Smooth muscle cell (in vitro differentiated cells): ENCODE measurements at regions not wholly inside any gene's neighbourhood (a gene's known extent, or its start where the extent isn't known, plus 50 kb on each side); places are given as distances from the start of the nearest gene placed in this dataset.

Experiments used
- DNase-seq: peaks from one replicate; lab custom pipeline; 2025; ENCODE audit not compliant: unreplicated experiment; lab: John Stamatoyannopoulos, UW
- H2AFZ ChIP-seq: fragments of 200-600 bp; sonication (generic); 2 replicates; pipeline ENCODE4 v1.6.0; 2016; ENCODE audit warnings: antibody characterized with exemption, low read depth, mild to moderate bottlenecking
- H3F3A ChIP-seq: fragments of 200-600 bp; sonication (generic); 2 replicates; pipeline ENCODE4 v1.6.0; 2017; ENCODE audit warnings: antibody characterized with exemption, low read depth
- H3K27ac ChIP-seq: fragments of 200-600 bp; sonication (generic); 2 replicates; pipeline ENCODE4 v1.5.1; 2016; ENCODE audit warnings: low read depth, mild to moderate bottlenecking
- H3K27me3 ChIP-seq: fragments of 200-600 bp; sonication (generic); 2 replicates; pipeline ENCODE4 v1.6.1; 2016; ENCODE audit warnings: low read depth, mild to moderate bottlenecking
- H3K36me3 ChIP-seq: fragments of 200-600 bp; sonication (generic); 2 replicates; pipeline ENCODE4 v1.5.1; 2016; ENCODE audit warnings: low read depth
- H3K4me1 ChIP-seq: fragments of 200-600 bp; sonication (generic); 2 replicates; pipeline ENCODE4 v1.5.1; 2016; ENCODE audit warnings: low read depth
- H3K4me2 ChIP-seq: fragments of 200-600 bp; sonication (generic); 2 replicates; pipeline ENCODE4 v1.6.0; 2016; ENCODE audit warnings: mild to moderate bottlenecking
- H3K4me3 ChIP-seq: fragments of 200-600 bp; sonication (generic); 2 replicates; pipeline ENCODE4 v1.5.1; 2016; ENCODE audit warnings: mild to moderate bottlenecking
- H3K79me2 ChIP-seq: fragments of 200-600 bp; sonication (generic); 2 replicates; pipeline ENCODE4 v1.6.0; 2016; ENCODE audit warnings: low read depth, mild to moderate bottlenecking
- H3K9ac ChIP-seq: fragments of 200-600 bp; sonication (generic); 2 replicates; pipeline ENCODE4 v1.6.0; 2016; ENCODE audit warnings: low read depth
- H3K9me3 ChIP-seq: fragments of 200-600 bp; sonication (generic); replicated peaks from 2 replicates; pipeline ENCODE4 v1.5.1; 2016; ENCODE audit warnings: low read depth
- H4K20me1 ChIP-seq: fragments of 200-600 bp; sonication (generic); 2 replicates; pipeline ENCODE4 v1.6.0; 2016; ENCODE audit warnings: low read depth
- CTCF ChIP-seq: fragments of 200-600 bp; sonication (generic); IDR thresholded peaks from 2 replicates; pipeline ENCODE4 v1.5.1; 2017; ENCODE audit warnings: borderline replicate concordance, mild to moderate bottlenecking, antibody characterized with exemption; ENCODE audit not compliant: insufficient read depth, poor library complexity, severe bottlenecking
- WGBS: methylation state at CpG from one replicate; pipeline ENCODE4 v1.1.7; 2016; ENCODE audit warnings: low lambda C conversion rate; 5-methylcytosine and 5-hydroxymethylcytosine counted together

- 79% methylated on average over 15 of the region's 15 CpGs for WGBS
- H3K79me2 ChIP-seq: no peaks in the 10 kb centered on the region
- no peaks in the 10 kb centered on the region for H3K36me3 ChIP-seq
- no peak overlapping the region for H3K4me3 ChIP-seq
- no peaks in the 10 kb centered on the region for H3K4me1 ChIP-seq
- no peak for DNase-seq
- H4K20me1 ChIP-seq: no peaks in the 10 kb centered on the region
- no peak overlapping the region for H3K4me2 ChIP-seq
- no peaks in the 10 kb centered on the region for H3F3A ChIP-seq
- H2AFZ ChIP-seq: no peak overlapping the region
- H3K9ac ChIP-seq: no peak overlapping the region
- peaks cover 4% of the 10 kb centered on the region for H3K27me3 ChIP-seq
- H3K27ac ChIP-seq: no peak overlapping the region
- no peak for TF ChIP-seq CTCF
- no peaks in the 10 kb centered on the region for H3K9me3 ChIP-seq
Measured at GRCh38 chr16:73792199-73793020, 504.2 kb upstream of the PSMD7 start.

GRCh38 chr16:73781297-73781696 is 515.3 kb upstream of the PSMD7 start:
- no peaks in the 10 kb centered on the region for H4K20me1 ChIP-seq
- TF ChIP-seq CTCF: no peak

GRCh38 chr16:73778887-73779286 is 517.7 kb upstream of the PSMD7 start:
- H3K9me3 ChIP-seq: no peaks in the 10 kb centered on the region
- no peak overlapping the region for H3K4me3 ChIP-seq
- H2AFZ ChIP-seq: no peak overlapping the region
- TF ChIP-seq CTCF: no peak
- no peaks in the 10 kb centered on the region for H3K36me3 ChIP-seq
- H3K27me3 ChIP-seq: no peaks in the 10 kb centered on the region
- no peaks in the 10 kb centered on the region for H3K79me2 ChIP-seq
- no peak overlapping the region for H3K4me2 ChIP-seq
- no peaks in the 10 kb centered on the region for H3K4me1 ChIP-seq
- H4K20me1 ChIP-seq: no peaks in the 10 kb centered on the region
- H3K27ac ChIP-seq: no peak overlapping the region
- no peak overlapping the region for H3K9ac ChIP-seq
- no peak for DNase-seq
- WGBS: 95% methylated on average over 5 of the region's 5 CpGs
- no peaks in the 10 kb centered on the region for H3F3A ChIP-seq

More at GRCh38 chr16:73781297-73781696, 515.3 kb upstream of the PSMD7 start:
- DNase-seq: no peak
- no peak overlapping the region for H3K9ac ChIP-seq
- H3K27me3 ChIP-seq: no peaks in the 10 kb centered on the region
- H3F3A ChIP-seq: no peaks in the 10 kb centered on the region
- no peaks in the 10 kb centered on the region for H3K79me2 ChIP-seq
- no peak overlapping the region for H3K4me3 ChIP-seq
- no peaks in the 10 kb centered on the region for H3K4me1 ChIP-seq
- 71% methylated on average over 3 of the region's 3 CpGs for WGBS
- no peak overlapping the region for H3K27ac ChIP-seq
- H2AFZ ChIP-seq: no peak overlapping the region
- no peaks in the 10 kb centered on the region for H3K36me3 ChIP-seq
- H3K4me2 ChIP-seq: no peak overlapping the region
- no peaks in the 10 kb centered on the region for H3K9me3 ChIP-seq

- Histone ChIP-seq H3F3A (no peaks in the 10 kb centered on the region), H3K4me2 (no peak overlapping the region), H3K4me1 (no peaks in the 10 kb centered on the region), H3K79me2 (no peaks in the 10 kb centered on the region), H3K4me3 (no peak overlapping the region), H3K27ac (no peak overlapping the region), H3K27me3 (no peaks in the 10 kb centered on the region), H3K36me3 (no peaks in the 10 kb centered on the region), H2AFZ (no peak overlapping the region), H3K9ac (no peak overlapping the region), H3K9me3 (no peaks in the 10 kb centered on the region), H4K20me1 (no peaks in the 10 kb centered on the region)
- 90% methylated on average over 10 of the region's 10 CpGs for WGBS
- DNase-seq: no peak
- no peak for TF ChIP-seq CTCF
Measured at GRCh38 chr16:73775841-73776388, 520.7 kb upstream of the PSMD7 start.
